SK-N-MC (cell line): ENCODE measurements at regions not wholly inside any gene's neighbourhood (a gene's known extent, or its start where the extent isn't known, plus 50 kb on each side); places are given as distances from the start of the nearest gene placed in this dataset.

ENCODE experiments used
- DNase-seq: peaks from one replicate; pipeline ENCODE4 v3.0.0-alpha.2; 2011; ENCODE audit warnings: low read depth, low spot score
- H3K27ac ChIP-seq: fragments of 200-600 bp; sonication (generic); 2 replicates; pipeline ENCODE4 v1.5.1; 2016; ENCODE audit warnings: mixed run types
- H3K36me3 ChIP-seq: fragments of 200-600 bp; sonication (generic); 2 replicates; pipeline ENCODE4 v1.6.1; 2017; ENCODE audit warnings: antibody characterized with exemption, low read length, mixed read lengths; ENCODE audit not compliant: insufficient read depth
- H3K4me3 ChIP-seq: fragments of 200-600 bp; sonication (generic); 2 replicates; pipeline ENCODE4 v1.5.1; 2016
- H3K9ac ChIP-seq: fragments of 200-600 bp; sonication (generic); 2 replicates; pipeline ENCODE4 v1.8.0; 2017; ENCODE audit warnings: mixed run types, mixed read lengths; ENCODE audit not compliant: insufficient read length
- H3K9me3 ChIP-seq: fragments of 200-600 bp; sonication (generic); 2 replicates; pipeline ENCODE4 v1.6.1; 2017; ENCODE audit warnings: low read depth, mild to moderate bottlenecking, antibody characterized with exemption, low read length, moderate library complexity, mixed read lengths
- EZH2 ChIP-seq: fragments of 200-600 bp; sonication (generic); IDR thresholded peaks from one replicate; pipeline ENCODE4 v1.6.1; 2017; ENCODE audit warnings: antibody characterized with exemption
- FOXP2 ChIP-seq: optimal IDR thresholded peaks from 2 replicates; pipeline ENCODE3; 2011; ENCODE audit warnings: mild to moderate bottlenecking, moderate library complexity; ENCODE audit not compliant: insufficient read depth; ENCODE audit errors: extremely low read length, control extremely low read depth
- POLR2AphosphoS5 ChIP-seq: IDR thresholded peaks from 2 replicates; pipeline ENCODE4 v1.6.1; 2012; ENCODE audit warnings: mild to moderate bottlenecking, low read depth, low read length, borderline replicate concordance

DNA sequence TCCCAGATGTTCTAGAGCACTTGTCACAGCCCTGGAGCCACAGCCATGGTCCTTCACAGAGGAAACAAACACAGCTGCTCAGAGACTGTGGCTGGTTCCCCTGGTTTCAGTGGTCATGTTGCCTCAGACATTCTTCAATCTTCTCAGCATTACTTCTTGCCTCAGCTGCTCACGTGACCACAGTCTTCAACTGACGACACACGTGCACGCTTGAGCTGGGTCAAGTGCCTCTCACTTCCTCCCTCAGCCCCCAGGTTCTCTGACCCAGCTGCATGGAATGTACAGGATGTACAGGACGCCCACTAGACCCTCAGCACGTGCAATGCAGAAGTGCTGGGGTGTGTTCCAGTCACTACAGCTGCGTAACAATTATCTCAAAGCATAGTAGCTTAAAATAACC is 159.8 kb upstream of the GGTLC1 start:
- no peak for TF ChIP-seq FOXP2
- no peak for TF ChIP-seq POLR2AphosphoS5
- no peak for TF ChIP-seq EZH2

DNA sequence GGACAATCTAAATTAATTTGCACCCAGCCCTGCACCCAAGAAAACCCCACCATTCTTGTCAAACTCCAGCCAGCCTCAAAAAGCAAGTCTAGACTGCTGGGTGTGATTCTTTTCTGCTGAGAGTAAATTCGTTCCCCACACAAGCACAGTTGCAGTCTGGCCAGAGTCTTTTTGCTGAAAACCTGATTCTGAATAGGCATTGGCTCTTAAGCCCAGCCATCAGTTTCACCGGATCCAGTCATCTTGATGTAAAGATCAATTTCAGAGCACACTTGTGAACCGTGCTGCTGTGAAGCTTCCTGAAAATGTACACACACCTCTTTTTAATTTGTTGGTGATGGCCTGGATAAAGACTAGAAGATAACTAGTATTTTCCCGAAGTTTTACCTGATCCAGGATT is 159.4 kb upstream of the GGTLC1 start:
- TF ChIP-seq FOXP2: no peak
- no peak for TF ChIP-seq EZH2
- TF ChIP-seq POLR2AphosphoS5: no peak
- Histone ChIP-seq H3K9me3 (no peaks in the 10 kb centered on the region), H3K27ac (no peak overlapping the region), H3K36me3 (no peaks in the 10 kb centered on the region), H3K4me3 (no peak overlapping the region), H3K9ac (no peak overlapping the region)
- no peak for DNase-seq

More for the DNA sequence above, 159.8 kb upstream of the GGTLC1 start:
- H3K9me3 ChIP-seq: no peaks in the 10 kb centered on the region
- H3K9ac ChIP-seq: no peak overlapping the region
- H3K36me3 ChIP-seq: no peaks in the 10 kb centered on the region
- no peak overlapping the region for H3K27ac ChIP-seq
- DNase-seq: no peak
- no peak overlapping the region for H3K4me3 ChIP-seq

DNA sequence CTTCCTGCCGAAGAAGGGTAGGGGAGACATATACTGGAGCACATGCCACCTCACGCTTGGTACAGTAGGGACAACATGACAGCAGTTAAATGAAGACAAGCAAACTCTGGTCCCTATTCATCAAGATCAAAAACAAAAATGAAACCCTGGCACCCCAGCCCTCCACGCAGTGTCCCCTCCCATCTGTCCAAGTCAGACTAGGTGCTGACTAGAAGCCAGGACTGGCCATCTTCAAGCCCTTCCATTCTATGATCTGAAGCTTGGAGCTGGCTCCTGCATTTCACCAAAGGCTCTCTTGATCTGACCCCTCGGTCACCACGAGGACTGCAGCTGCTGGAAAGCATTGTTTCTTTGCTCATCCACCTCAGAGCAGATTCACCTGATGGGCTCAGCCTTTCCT is 158.9 kb upstream of the GGTLC1 start:
- no peak overlapping the region for H3K4me3 ChIP-seq
- no peak for TF ChIP-seq POLR2AphosphoS5
- no peak for TF ChIP-seq FOXP2
- TF ChIP-seq EZH2: no peak
- H3K9ac ChIP-seq: no peak overlapping the region
- DNase-seq: no peak
- H3K9me3 ChIP-seq: no peaks in the 10 kb centered on the region
- H3K36me3 ChIP-seq: no peaks in the 10 kb centered on the region
- no peak overlapping the region for H3K27ac ChIP-seq

DNA sequence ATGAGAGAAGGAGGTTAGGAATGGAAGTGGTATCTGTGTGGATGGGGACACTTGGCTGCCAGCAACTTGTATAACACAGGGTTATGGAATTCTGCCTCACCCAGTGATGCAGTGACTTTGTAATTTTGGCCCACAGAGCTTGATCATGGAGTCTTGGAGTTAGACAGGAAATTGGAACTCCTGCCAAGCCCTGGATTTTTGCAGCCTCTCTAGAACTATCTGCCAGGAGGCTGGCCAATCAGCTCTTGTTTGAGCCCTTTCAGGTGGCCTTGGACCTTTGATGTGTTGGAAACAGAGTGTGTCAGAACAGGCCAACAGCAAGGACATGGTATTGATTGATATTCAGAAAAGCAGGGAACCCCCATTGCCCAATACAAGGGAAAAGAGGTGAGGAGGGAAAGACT is 157.7 kb upstream of the GGTLC1 start:
- no peak overlapping the region for H3K4me3 ChIP-seq
- no peaks in the 10 kb centered on the region for H3K9me3 ChIP-seq
- H3K27ac ChIP-seq: no peak overlapping the region
- no peak overlapping the region for H3K9ac ChIP-seq
- DNase-seq: no peak
- TF ChIP-seq EZH2 (no peak), FOXP2 (no peak), POLR2AphosphoS5 (no peak)
- no peaks in the 10 kb centered on the region for H3K36me3 ChIP-seq

DNA sequence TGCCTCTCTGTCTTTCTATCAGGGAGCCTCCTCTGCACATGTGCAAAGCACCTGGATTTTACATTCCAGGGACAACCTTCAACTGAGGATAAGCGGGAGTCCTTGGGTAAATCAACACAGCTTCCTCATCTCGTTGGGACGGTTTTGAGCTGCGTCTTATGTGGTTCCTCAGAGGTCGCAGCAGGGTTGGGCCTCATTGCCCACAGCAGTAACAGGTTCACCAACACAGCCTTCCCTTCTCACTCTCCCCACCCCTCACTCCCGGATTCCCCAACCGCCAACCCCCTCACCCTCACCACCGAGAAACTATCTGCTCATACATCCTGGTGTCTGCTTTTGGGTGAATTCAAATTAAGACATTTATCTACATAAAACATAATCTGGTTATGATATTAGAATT is 155.8 kb upstream of the GGTLC1 start:
- DNase-seq: no peak
- no peak overlapping the region for H3K4me3 ChIP-seq
- TF ChIP-seq FOXP2 (no peak), EZH2 (no peak), POLR2AphosphoS5 (no peak)
- no peak overlapping the region for H3K9ac ChIP-seq
- no peaks in the 10 kb centered on the region for H3K36me3 ChIP-seq
- H3K27ac ChIP-seq: no peak overlapping the region
- no peaks in the 10 kb centered on the region for H3K9me3 ChIP-seq

DNA sequence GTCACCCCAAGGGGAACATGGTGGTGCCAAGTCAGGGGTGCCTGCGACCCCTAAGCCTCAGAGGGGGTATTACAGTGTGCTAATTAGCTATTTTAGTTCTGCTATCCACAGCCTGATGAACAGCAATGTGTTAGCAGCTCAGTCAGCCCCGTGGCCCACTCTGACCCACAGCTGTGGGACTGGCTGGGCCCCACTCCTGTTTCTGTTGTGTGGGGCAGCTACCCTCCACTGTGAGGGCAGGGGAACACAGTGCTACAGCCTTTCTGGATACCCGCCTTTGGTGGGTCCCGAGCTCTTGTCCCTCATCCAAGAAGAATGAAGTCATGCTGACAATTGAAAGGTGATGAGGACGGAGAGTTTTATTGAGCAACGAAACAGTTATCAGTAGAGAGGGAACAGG is 152.5 kb upstream of the GGTLC1 start:
- H3K36me3 ChIP-seq: no peaks in the 10 kb centered on the region
- H3K4me3 ChIP-seq: no peak overlapping the region
- H3K9me3 ChIP-seq: no peaks in the 10 kb centered on the region
- no peak for TF ChIP-seq FOXP2
- TF ChIP-seq EZH2: no peak
- TF ChIP-seq POLR2AphosphoS5: no peak
- no peak overlapping the region for H3K27ac ChIP-seq
- no peak for DNase-seq
- H3K9ac ChIP-seq: no peak overlapping the region

DNA sequence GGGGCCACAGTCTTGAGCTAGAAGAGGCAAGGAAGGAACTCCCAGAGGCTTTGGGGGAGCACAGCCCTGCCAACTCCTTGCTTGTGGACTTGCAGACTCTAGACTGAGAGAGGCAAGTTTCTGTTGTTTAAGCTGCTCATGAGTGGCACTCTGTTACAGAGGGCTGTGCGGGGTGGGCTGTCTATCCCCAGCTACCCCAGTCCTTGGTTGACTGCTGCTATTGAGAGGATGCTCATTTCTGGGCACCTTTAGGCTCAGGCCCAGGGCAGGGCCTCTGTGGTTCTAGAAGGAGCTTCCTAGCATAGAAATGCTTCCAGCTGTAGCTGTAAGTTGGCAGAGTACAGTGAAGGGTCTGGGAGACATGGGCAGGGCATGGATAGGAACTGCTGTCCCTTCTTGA is 151.3 kb upstream of the GGTLC1 start:
- Histone ChIP-seq H3K27ac (no peak overlapping the region), H3K9me3 (no peaks in the 10 kb centered on the region), H3K36me3 (no peaks in the 10 kb centered on the region), H3K4me3 (no peak overlapping the region), H3K9ac (no peak overlapping the region)
- TF ChIP-seq EZH2 (no peak), POLR2AphosphoS5 (no peak), FOXP2 (no peak)
- DNase-seq: no peak

DNA sequence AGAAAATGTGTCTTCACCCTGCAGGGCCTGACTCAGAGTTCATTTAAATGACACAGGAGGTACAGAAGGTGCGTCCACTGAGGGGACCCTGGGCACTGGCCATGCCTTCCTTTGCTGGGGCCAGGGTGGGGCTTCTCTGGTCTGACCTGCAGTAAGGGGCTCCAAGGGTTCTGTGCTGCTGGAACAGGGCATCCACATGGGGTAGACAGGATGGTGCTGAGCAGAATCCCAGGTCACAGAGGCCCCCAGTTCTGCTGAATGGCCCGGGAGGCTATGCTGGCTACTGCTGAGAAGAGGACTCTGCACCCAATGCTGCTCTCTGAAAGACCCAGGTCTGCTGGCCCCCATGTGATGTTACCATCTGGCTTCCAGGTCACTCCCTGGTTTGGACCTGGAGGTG is 150.4 kb upstream of the GGTLC1 start:
- no peak for DNase-seq
- Histone ChIP-seq H3K9me3 (no peaks in the 10 kb centered on the region), H3K9ac (no peak overlapping the region), H3K4me3 (no peak overlapping the region), H3K36me3 (no peaks in the 10 kb centered on the region), H3K27ac (no peak overlapping the region)
- no peak for TF ChIP-seq EZH2
- TF ChIP-seq POLR2AphosphoS5: no peak
- no peak for TF ChIP-seq FOXP2

DNA sequence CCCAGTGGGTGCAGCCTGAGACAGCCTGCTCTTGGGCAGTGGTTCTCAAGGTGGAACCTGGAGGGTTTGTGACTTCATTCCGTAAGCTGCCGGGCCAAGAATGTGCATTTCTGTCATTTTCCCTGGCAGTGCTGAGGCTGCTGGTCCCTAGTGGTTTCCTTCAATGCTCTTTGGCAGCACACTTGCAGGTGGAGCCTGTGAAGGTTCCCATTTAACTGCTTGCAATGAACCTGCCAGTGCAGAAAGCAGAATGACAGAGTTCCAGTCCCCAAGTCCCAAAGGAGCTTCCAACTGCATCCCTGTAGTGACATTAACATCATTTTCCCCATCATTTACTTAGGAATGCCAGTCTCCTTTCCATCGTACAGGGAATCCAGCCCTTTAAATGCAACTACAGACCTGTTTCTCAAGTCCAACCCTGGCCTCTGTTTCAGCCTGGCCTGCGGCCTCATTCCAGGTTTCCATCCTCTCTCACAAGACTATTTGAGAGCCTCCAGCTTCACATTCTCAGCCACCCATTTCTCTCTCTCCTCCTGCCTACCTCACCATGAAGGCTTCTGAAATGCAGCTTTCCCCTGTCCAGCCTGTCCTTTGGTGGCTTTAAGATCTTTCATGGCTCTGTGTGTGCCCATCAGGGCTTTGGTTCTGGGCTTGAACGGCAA is 149.7 kb upstream of the GGTLC1 start:
- no peak overlapping the region for H3K4me3 ChIP-seq
- TF ChIP-seq POLR2AphosphoS5 (no peak), FOXP2 (no peak), EZH2 (no peak)
- H3K36me3 ChIP-seq: no peaks in the 10 kb centered on the region
- H3K9me3 ChIP-seq: no peaks in the 10 kb centered on the region
- H3K27ac ChIP-seq: no peak overlapping the region
- no peak overlapping the region for H3K9ac ChIP-seq
- DNase-seq: no peak
